CD14-positive monocyte (primary cell): ENCODE measurements at regions not wholly inside any gene's neighbourhood (a gene's known extent, or its start where the extent isn't known, plus 50 kb on each side); places are given as distances from the start of the nearest gene placed in this dataset.

ENCODE experiments used
- DNase-seq, 3 donors: peaks; one replicate each; pipeline ENCODE4 v3.0.0-alpha.2; 2011 to 2022
- H2AFZ ChIP-seq: 2 replicates; pipeline ENCODE4 v1.6.0; 2012; ENCODE audit warnings: mild to moderate bottlenecking, low read depth, low read length, inconsistent platforms; ENCODE audit not compliant: insufficient read depth, poor library complexity, severe bottlenecking
- H3K27ac ChIP-seq, 2 donors: 1 replicate in 1 of 2; 2 replicates in 1 of 2; pipeline ENCODE4 v1.5.1; 2012 to 2013; ENCODE audit warnings: low read length in 2 of 2, control low read depth in 1 of 2, inconsistent platforms in 1 of 2, low read depth in 1 of 2, mild to moderate bottlenecking in 1 of 2
- H3K27me3 ChIP-seq, 2 donors: one replicate each; pipeline versions ENCODE4 v1.6.0 to v1.6.1; 2011 to 2013; ENCODE audit warnings: low read length in 2 of 2; ENCODE audit not compliant: control insufficient read depth in 2 of 2, insufficient read depth in 2 of 2
- H3K36me3 ChIP-seq, 2 donors: replicated peaks in 1 of 2; 1 replicate in 1 of 2; 2 replicates in 1 of 2; pipeline versions ENCODE4 v1.5.1 to v1.6.1; 2012 to 2013; ENCODE audit warnings: low read length in 2 of 2, control low read depth in 1 of 2, inconsistent platforms in 1 of 2, mild to moderate bottlenecking in 1 of 2; ENCODE audit not compliant: insufficient read depth in 2 of 2, control insufficient read depth in 1 of 2
- H3K4me1 ChIP-seq, 2 donors: 1 replicate in 1 of 2; 2 replicates in 1 of 2; pipeline versions ENCODE4 v1.5.1 to v1.6.1; 2012 to 2013; ENCODE audit warnings: low read length in 2 of 2, control low read depth in 1 of 2, inconsistent platforms in 1 of 2, mild to moderate bottlenecking in 1 of 2, moderate library complexity in 1 of 2; ENCODE audit not compliant: insufficient read depth in 2 of 2, control insufficient read depth in 1 of 2
- H3K4me2 ChIP-seq: replicated peaks from 2 replicates; pipeline ENCODE3; 2012; ENCODE audit warnings: low read length, moderate library complexity, mild to moderate bottlenecking; ENCODE audit not compliant: poor library complexity, severe bottlenecking; ENCODE audit errors: extremely low read depth
- H3K4me3 ChIP-seq, 3 experiments: fragments of 200-600 bp in 1 of 3; sonication (generic) in 1 of 3; replicated peaks in 1 of 3; 1 replicate in 2 of 3; 2 replicates in 1 of 3; pipeline ENCODE4 v1.5.1; 2011 to 2013; ENCODE audit warnings: low read length in 3 of 3, mild to moderate bottlenecking in 3 of 3, control low read depth in 2 of 3, low read depth in 2 of 3, inconsistent platforms in 1 of 3, moderate library complexity in 1 of 3
- H3K79me2 ChIP-seq: 2 replicates; pipeline ENCODE4 v1.6.0; 2012; ENCODE audit warnings: mild to moderate bottlenecking, control low read depth, inconsistent platforms, low read length, moderate library complexity; ENCODE audit not compliant: insufficient read depth
- H3K9ac ChIP-seq: 2 replicates; pipeline ENCODE4 v1.6.0; 2017; ENCODE audit warnings: low read length, mild to moderate bottlenecking; ENCODE audit not compliant: insufficient read depth, poor library complexity, severe bottlenecking
- H3K9me3 ChIP-seq, 2 donors: replicated peaks in 1 of 2; 1 replicate in 1 of 2; 2 replicates in 1 of 2; pipeline versions ENCODE4 v1.5.1 to v1.6.1; 2012 to 2013; ENCODE audit warnings: low read length in 2 of 2, control low read depth in 1 of 2; ENCODE audit not compliant: control insufficient read depth in 1 of 2, insufficient read depth in 1 of 2
- H4K20me1 ChIP-seq: 2 replicates; pipeline ENCODE4 v1.6.0; 2012; ENCODE audit warnings: mild to moderate bottlenecking, low read length, control low read depth, moderate library complexity; ENCODE audit not compliant: insufficient read depth
- H3K27ac Mint-ChIP-seq, 7 donors: one replicate each; pipeline ENCODE4 v1.8.0; 2020; ENCODE audit warnings: mild to moderate bottlenecking in 7 of 7, mixed read lengths in 7 of 7, moderate library complexity in 6 of 7, inconsistent platforms in 2 of 7
- H3K27me3 Mint-ChIP-seq, 3 donors: one replicate each; pipeline ENCODE4 v1.8.0; 2021 to 2022; ENCODE audit warnings: low read depth in 3 of 3, mild to moderate bottlenecking in 3 of 3, mixed read lengths in 3 of 3, moderate library complexity in 3 of 3, inconsistent platforms in 1 of 3
- H3K36me3 Mint-ChIP-seq, 2 donors: one replicate each; pipeline ENCODE4 v1.8.0; 2020; ENCODE audit warnings: mixed read lengths in 2 of 2, inconsistent platforms in 1 of 2, mild to moderate bottlenecking in 1 of 2
- H3K4me1 Mint-ChIP-seq: one replicate; pipeline ENCODE4 v1.8.0; 2020; ENCODE audit warnings: mild to moderate bottlenecking, mixed read lengths
- H3K4me3 Mint-ChIP-seq, 2 donors: one replicate each; pipeline ENCODE4 v1.8.0; 2020; ENCODE audit warnings: mild to moderate bottlenecking in 2 of 2, mixed read lengths in 2 of 2, moderate library complexity in 1 of 2
- H3K9me3 Mint-ChIP-seq, 7 donors: one replicate each; pipeline ENCODE4 v1.8.0; 2020 to 2022; ENCODE audit warnings: mixed read lengths in 7 of 7, mild to moderate bottlenecking in 6 of 7, moderate library complexity in 6 of 7, inconsistent platforms in 2 of 7
- CTCF ChIP-seq: fragments of 200-600 bp; IDR thresholded peaks from one replicate; pipeline ENCODE4 v1.8.0; 2022; ENCODE audit warnings: antibody characterized with exemption, mild to moderate bottlenecking
- WGBS: methylation state at CpG from one replicate; pipeline ENCODE4 v1.1.5; 2013; ENCODE audit warnings: missing lambda C conversion rate; ENCODE audit not compliant: insufficient coverage; 5-methylcytosine and 5-hydroxymethylcytosine counted together
- intact Hi-C, 2 donors: fragments of 100-400 bp; cut with micrococcal nuclease; formaldehyde crosslinking; loops; one replicate each; pipeline versions ENCODE4 v1.15.0 to v1.15.1; 2023

DNA sequence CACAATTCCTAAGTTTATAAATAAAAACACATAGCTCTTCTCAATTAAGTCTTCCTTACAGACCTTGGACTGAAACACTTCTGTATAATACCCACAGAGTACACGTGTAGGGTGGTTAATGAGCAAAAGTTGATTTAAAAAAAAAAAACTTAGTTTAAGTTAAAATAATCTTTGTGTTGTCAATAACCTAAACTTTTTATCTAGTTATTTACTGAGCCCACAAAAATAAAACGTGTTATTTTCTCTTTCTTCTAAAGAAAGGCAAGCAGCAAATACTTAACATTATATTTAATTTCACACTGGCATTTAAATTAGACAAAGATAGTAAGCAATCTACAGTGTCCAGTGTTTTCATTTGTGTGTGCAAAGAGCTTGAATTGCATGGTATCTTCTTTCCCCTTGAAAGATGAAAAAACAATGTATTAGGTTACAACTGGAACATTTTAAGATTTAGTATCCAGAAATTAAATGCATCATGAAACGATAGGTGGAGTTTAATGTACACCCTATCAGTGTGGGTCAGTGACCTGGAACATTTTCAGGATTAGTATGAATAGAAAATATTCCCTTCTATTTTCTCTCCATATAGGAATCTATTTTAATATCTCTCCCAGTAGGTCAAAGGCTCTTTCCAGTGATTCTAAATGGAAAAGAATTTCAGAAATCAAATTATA is 1014.8 kb downstream of the NR2F1-AS1 start:
- H3K27me3 Mint-ChIP-seq = peaks cover 0 to 2% (median 0%) of the 10 kb centered on the region in 3 donors
- no peaks in the 10 kb centered on the region for H3K27me3 ChIP-seq
- H3K9ac ChIP-seq = no peak overlapping the region
- no peaks in the 10 kb centered on the region for H3K9me3 ChIP-seq
- no peaks in the 10 kb centered on the region for H3K4me1 Mint-ChIP-seq
- H3K36me3 ChIP-seq = no peaks in the 10 kb centered on the region
- H3K79me2 ChIP-seq = no peaks in the 10 kb centered on the region
- no peak overlapping the region for H3K4me3 Mint-ChIP-seq
- WGBS = no CpG with 5 or more reads among the region's 3 CpGs
- no peaks in the 10 kb centered on the region for H3K4me1 ChIP-seq
- no peak overlapping the region for H3K27ac Mint-ChIP-seq
- no peak overlapping the region for H3K4me3 ChIP-seq
- peaks cover 0 to 3% (median 0%) of the 10 kb centered on the region in 7 donors for H3K9me3 Mint-ChIP-seq
- no peak overlapping the region for H3K27ac ChIP-seq
- no peak for TF ChIP-seq CTCF
- H2AFZ ChIP-seq = no peak overlapping the region
- H4K20me1 ChIP-seq = no peaks in the 10 kb centered on the region
- no peak for DNase-seq
- no peaks in the 10 kb centered on the region for H3K36me3 Mint-ChIP-seq
- H3K4me2 ChIP-seq = no peak overlapping the region
- intact Hi-C loops = no loop called here

- Histone ChIP-seq H3K4me2 (no peak overlapping the region), H3K27ac (no peak overlapping the region), H3K9me3 (no peaks in the 10 kb centered on the region), H3K4me3 (no peak overlapping the region), H3K4me1 (no peaks in the 10 kb centered on the region), H3K79me2 (no peaks in the 10 kb centered on the region), H3K36me3 (no peaks in the 10 kb centered on the region), H4K20me1 (no peaks in the 10 kb centered on the region), H3K9ac (no peak overlapping the region), H3K27me3 (no peaks in the 10 kb centered on the region), H2AFZ (no peak overlapping the region)
- H3K27ac Mint-ChIP-seq = no peak overlapping the region
- no peak for TF ChIP-seq CTCF
- peaks cover 0 to 2% (median 0%) of the 10 kb centered on the region in 3 donors for H3K27me3 Mint-ChIP-seq
- intact Hi-C loops = no loop called here
- no peaks in the 10 kb centered on the region for H3K4me1 Mint-ChIP-seq
- no peak overlapping the region for H3K4me3 Mint-ChIP-seq
- H3K36me3 Mint-ChIP-seq = no peaks in the 10 kb centered on the region
- H3K9me3 Mint-ChIP-seq = peaks cover 0 to 3% (median 0%) of the 10 kb centered on the region in 7 donors
- DNase-seq = no peak
- WGBS = no CpG with 5 or more reads among the region's 3 CpGs
Measured at GRCh38 chr5:92565673-92566072, 1015.3 kb downstream of the NR2F1-AS1 start.
